Kidney glomerular epithelial cell (primary cell): ENCODE measurements at regions not wholly inside any gene's neighbourhood (a gene's known extent, or its start where the extent isn't known, plus 50 kb on each side); places are given as distances from the start of the nearest gene placed in this dataset.

Source experiments
- DNase-seq: peaks from one replicate; lab custom pipeline; 2025; lab: John Stamatoyannopoulos, UW

DNA sequence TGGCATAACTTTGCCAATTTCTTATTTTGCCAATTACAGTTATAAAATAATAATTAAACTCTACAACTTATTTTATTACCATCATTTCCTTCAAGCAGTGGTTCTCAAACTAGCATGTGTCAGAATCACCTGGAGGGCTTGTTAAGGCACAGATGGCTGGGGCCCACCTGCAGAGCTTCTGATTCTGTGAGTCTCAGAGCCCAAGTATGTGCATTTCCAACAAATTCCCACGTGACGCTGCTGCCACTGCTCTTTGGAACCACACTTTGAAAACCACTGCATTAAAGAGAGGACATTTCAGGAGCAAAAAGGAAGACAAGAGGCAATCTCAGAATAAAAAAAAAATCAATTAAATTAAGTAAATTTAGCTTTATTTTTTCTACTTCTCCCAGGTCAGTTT is 94.0 kb upstream of the HNRNPA3 start:
- DNase-seq = no peak

- DNase-seq = no peak
These were observed 93.5 kb upstream of the HNRNPA3 start for GRCh38 chr2:177119099-177119498.

GRCh38 chr2:177123048-177123447 is 89.5 kb upstream of the HNRNPA3 start:
- no peak for DNase-seq

- no peak for DNase-seq
These were observed 88.2 kb upstream of the HNRNPA3 start for GRCh38 chr2:177124371-177124770.

DNA sequence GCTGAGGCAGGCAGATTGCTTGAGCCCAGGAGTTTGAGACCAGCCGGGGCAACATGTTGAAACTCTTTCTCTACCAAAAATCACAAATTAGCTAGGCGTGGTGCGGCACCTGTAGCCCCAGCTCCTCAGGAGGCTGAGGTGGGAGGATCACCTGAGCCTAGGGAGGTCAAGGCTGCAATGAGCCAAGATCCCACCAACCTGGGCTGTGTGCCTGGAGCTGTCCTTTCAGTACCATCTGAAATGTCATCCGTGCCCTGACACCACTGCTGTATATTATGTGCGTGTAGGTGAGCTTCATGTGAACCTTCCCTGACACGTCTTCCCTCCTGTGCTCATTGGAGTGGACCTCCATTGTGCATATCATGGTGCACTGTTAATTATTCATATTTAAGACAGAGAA is 84.8 kb upstream of the HNRNPA3 start:
- DNase-seq = no peak

DNA sequence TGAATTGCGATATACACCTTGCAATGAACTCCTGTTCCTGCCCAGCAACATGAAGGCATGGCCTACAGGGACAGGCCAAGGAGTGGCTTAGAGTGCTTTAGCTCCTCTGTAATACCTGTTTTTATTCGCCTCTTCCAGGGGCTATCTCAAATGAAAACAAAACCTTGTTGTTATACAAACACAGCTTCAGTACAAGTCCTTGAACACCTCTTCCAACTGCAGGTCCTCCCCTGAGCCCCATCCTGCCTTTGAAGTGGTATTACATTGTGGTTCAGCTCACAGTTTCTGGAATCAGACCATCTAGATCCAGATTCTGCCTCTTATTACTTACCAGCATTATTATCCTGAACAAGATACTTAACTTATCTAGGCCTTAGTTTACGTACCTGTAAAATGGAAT is 83.0 kb upstream of the HNRNPA3 start:
- no peak for DNase-seq

DNA sequence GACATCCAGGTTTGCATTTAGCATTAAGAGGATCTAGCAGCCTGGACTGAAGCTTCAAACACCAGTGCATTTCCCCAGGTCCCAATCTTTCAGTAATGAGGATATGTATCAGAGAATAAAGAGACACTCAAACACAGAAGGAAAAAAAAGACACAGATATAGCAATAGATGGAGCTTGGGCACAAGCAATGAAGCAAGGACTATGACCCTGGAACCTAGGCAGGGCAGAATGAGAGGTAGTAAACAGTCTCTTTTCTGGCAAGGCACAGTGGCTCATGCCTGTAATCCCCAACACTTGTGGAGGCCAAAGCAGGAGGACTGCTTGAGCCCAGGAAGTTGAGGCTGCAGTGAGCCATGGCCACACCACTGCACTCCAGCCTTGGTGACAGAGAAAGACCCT is 80.7 kb upstream of the HNRNPA3 start:
- DNase-seq = no peak

DNA sequence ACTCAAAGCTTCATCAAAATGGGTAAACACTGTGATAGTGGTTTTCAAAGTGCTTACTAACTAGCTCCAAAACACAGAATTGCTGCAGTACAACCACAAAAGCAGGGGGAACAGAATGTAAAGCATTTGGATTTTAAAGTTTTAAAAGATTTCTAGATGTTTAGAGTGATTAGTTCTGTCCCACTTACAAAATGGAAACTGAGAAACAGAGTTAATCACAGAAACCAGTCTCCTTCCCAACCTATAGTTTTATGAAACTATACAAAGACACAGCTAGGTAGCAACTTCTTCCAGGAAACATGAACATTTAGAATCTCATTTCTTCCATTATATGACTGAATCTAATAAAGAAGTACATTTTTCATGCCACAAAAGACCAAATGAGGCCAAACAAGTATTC is 73.8 kb upstream of the HNRNPA3 start:
- no peak for DNase-seq

GRCh38 chr2:177141866-177142265 is 70.7 kb upstream of the HNRNPA3 start:
- DNase-seq = no peak

- peak; percentile 63 for DNase-seq
These were observed 69.2 kb upstream of the HNRNPA3 start for GRCh38 chr2:177143444-177143843.

GRCh38 chr2:177147093-177147694 is 65.4 kb upstream of the HNRNPA3 start:
- peak; percentile 82 for DNase-seq

DNA sequence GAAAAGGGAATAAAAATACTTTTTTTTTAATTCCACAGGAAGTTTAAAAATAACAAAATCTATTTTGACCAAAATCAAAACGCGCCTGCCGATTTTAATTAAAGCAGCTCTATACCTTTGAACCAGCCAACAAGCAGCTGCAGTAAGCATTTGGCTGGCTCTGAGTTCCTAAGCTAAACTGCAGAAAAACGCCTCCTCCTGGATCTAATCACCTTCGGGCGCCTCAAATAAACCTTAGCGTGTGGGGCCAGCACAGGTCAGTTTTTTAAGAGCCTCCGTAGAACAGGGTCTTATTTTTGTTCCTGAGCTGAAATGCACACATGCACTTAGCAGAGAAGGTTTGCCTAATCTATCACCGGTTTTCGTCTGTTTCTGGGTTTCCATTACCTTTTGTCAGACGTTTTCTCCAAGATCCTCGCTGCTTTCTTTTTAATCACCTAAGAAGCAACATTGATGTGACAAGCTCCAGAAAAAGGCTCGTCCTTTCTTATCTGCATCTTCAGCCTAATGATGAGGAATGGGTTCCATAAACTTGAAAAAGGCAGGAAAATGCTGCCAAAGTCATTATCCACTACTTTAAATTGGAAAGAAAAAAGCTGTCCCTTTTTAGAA is 64.7 kb upstream of the HNRNPA3 start:
- no peak for DNase-seq

DNA sequence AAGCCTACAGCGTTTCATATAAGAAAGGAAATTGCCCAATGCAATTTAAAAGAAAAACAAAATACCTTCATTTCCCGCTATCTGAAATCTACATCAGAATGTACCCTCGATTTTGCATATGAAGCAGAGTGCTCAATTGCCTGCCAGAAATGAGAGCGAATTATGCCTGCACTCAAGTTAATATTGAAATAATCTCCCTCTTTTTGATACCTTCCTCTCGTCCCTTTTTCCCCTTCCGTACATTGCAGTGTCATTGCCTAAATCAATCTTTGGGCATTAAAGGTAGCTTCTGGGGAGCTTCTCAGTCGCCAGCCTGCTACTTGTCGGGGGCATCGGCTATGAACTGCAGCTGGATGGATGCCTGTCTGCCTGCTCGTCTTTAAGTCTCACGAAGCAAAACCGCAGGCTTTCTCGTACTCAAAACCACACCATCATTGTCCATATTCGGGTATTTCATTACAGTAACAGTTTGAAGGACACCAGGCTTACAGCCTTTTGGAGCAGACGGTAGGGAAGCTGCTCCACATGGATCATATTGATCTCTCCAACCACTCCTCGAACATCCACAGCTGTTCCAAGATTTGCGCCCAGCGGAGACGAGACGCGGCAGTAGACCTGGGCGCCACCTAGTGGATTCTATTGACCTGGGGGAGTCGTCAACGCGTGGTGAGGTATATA is 64.0 kb upstream of the HNRNPA3 start:
- peak; percentile 64 for DNase-seq

DNA sequence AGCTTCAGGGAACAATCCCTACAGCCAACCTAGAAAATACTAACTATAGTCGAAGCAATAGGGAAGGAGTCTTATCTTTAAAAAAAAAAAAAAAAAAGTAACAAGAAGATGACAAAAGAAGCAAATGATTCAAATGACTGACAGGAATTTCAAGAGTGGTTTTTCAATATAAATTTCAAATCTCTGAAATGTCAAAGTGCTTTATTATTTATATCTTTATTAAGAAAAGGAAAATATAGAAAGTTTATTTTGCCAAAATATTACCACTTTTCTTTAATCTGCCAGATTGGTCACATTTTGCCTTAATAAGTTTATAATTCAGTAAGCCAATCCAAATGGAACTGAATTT is 63.5 kb upstream of the HNRNPA3 start:
- no peak for DNase-seq

GRCh38 chr2:177153805-177154204 is 58.8 kb upstream of the HNRNPA3 start:
- DNase-seq = no peak

- no peak for DNase-seq
These were observed 57.8 kb upstream of the HNRNPA3 start for GRCh38 chr2:177154809-177155208.

- DNase-seq = peak; percentile 11
These were observed 57.0 kb upstream of the HNRNPA3 start for GRCh38 chr2:177155631-177156030.

DNA sequence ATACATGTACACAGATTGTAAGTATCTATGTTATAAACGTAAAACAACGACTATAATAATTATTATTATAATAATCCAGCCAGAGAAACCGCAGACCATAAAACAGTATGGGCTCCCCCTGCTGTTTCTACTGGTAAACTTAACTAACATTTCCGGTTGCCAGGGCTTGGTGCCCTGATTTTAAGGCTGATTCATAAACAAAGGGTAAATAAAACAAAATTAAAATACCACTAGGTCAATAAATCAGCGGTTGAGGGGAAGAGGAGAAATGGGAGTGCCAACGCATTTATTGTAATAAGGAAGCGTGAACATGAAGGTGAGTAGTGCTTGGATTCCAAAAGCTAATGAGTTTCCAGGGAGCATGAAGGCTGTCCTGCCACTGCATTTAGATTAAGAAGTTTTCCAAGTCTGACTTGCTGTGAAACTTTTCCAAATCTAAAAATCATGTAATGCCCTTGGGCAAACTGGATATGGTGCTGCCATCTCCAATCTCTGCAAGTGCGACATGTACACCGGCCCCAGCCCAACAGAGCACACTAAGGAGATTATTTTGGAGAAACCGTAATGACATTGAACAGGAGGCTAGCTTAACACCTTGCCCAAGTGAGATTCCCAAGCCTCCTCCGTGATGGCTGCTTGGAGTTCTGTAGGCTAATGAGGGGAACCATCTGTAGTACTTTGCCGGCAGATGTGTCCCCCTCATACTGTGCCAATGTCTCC is 50.7 kb upstream of the HNRNPA3 start:
- DNase-seq = peak; percentile 20
